ENCODE measurements at regions not wholly inside any gene's neighbourhood (a gene's known extent, or its start where the extent isn't known, plus 50 kb on each side); places are given as distances from the start of the nearest gene placed in this dataset.

DNA sequence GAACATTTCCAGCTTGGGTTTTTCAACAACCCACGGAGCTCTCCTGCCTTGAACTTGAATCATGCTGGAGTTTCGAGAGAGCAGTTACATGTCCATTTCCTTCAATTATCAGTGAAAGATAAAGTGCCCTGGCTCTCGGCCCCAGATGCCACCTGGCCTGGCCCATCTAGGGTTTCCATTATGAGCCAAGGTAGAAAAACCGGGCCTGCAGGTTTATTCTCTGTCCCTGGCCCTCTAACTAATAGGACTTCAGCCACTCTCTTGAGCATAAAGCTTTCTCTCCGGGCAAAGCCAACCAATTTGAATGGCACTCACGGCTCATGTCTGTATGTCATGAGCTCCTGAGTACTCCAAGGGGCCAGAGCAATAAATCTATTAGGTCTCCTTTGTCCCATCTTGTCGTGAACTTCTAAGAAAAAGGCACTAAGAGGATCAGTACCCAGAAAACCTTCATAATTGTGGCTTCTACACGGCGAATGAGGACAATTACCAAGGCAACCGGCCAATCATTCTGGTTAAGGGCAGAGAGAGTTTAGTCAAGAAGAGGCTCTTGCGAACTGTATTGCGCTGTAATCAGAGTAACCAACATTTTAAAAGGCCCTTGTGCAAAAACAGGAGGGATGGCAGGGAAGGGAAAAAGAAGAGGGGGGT is 392.3 kb downstream of the MED13L start:
- Histone ChIP-seq H3K27me3 (ENCODE audit: insufficient read depth in 3 of 3, low read length in 2 of 3) (peaks cover 0 to 13% (median 0%) of the 10 kb centered on the region in 3 donors), H3K9me3 (no peaks in the 10 kb centered on the region), H3K4me3 (no peak overlapping the region), H3K4me1 (no peaks in the 10 kb centered on the region), H3K36me3 (ENCODE audit: insufficient read depth in 1 of 2, low read depth in 1 of 2) (no peaks in the 10 kb centered on the region), H3K27ac (no peak overlapping the region)
- intact Hi-C loops (cut with DNase I) = no loop called here
- TF ChIP-seq, protein P1, sequence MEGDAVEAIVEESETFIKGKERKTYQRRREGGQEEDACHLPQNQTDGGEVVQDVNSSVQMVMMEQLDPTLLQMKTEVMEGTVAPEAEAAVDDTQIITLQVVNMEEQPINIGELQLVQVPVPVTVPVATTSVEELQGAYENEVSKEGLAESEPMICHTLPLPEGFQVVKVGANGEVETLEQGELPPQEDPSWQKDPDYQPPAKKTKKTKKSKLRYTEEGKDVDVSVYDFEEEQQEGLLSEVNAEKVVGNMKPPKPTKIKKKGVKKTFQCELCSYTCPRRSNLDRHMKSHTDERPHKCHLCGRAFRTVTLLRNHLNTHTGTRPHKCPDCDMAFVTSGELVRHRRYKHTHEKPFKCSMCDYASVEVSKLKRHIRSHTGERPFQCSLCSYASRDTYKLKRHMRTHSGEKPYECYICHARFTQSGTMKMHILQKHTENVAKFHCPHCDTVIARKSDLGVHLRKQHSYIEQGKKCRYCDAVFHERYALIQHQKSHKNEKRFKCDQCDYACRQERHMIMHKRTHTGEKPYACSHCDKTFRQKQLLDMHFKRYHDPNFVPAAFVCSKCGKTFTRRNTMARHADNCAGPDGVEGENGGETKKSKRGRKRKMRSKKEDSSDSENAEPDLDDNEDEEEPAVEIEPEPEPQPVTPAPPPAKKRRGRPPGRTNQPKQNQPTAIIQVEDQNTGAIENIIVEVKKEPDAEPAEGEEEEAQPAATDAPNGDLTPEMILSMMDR (IDR thresholded peaks at IDR 0.05) = no peak
- WGBS, 3 donors = 56 to 65% (median 56%) methylated on average over 12 of the region's 12 CpGs
- DNase-seq (no peak), ATAC-seq (no peak)

DNA sequence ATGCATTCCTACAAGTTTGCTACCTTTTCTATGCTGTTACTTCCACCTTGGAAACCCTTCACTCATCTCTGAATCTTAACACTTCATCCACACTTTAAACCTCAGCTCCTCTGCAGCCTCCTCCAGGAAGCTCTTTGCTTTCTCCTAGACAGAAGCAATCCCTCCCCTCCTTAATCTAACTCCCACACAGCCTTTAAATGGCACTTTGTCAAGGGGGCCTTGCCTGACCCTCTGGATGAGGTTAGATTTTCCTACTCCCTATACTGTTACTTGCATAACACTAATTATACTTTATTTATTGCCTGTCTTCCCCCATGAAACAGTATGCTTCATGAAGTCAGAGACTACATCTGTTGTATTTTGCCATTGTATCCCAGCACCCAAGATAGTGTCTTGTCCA is 394.6 kb downstream of the MED13L start:
- ATAC-seq = no peak
- intact Hi-C loops (cut with DNase I) = no loop called here

DNA sequence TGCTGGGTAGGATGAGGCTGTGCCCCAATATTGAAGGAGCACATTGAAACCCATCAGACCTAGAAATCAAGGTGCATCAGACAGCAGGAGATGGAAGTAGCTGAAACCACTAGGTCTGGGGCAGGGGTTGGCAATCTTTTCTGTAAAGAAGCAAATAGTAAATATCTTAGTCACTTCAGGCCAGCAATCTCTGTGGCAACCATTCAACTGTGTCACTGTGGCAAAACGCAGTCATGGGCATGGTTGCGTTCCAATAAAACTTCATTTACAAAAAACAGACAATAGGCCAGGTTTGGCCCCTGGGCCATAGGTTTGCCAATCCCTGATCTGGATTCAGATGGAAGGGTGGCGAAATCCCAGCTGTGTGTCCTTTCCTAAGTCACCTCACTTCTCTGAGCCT is 397.3 kb downstream of the MED13L start:
- H3K27me3 ChIP-seq (ENCODE audit: insufficient read depth in 3 of 3, low read length in 2 of 3) = peaks cover 0 to 8% (median 0%) of the 10 kb centered on the region in 3 donors
- TF ChIP-seq, protein P1 (IDR thresholded peaks at IDR 0.05) = no peak
- H3K9me3 ChIP-seq = no peaks in the 10 kb centered on the region
- WGBS, 3 donors = 85 to 93% (median 92%) methylated on average over 3 of the region's 3 CpGs
- no peaks in the 10 kb centered on the region for H3K36me3 ChIP-seq (ENCODE audit: insufficient read depth in 1 of 2, low read depth in 1 of 2)
- DNase-seq = no peak
- H3K27ac ChIP-seq = no peak overlapping the region
- H3K4me1 ChIP-seq = no peaks in the 10 kb centered on the region
- H3K4me3 ChIP-seq = no peak overlapping the region
- intact Hi-C loops (cut with DNase I) = no loop called here
- ATAC-seq = no peak

More for the DNA sequence above, 394.6 kb downstream of the MED13L start:
- no peak for DNase-seq
- Histone ChIP-seq H3K4me1 (no peaks in the 10 kb centered on the region), H3K27ac (no peak overlapping the region), H3K9me3 (no peaks in the 10 kb centered on the region), H3K27me3 (ENCODE audit: insufficient read depth in 3 of 3, low read length in 2 of 3) (peaks cover 0 to 13% (median 0%) of the 10 kb centered on the region in 3 donors), H3K4me3 (no peak overlapping the region), H3K36me3 (ENCODE audit: insufficient read depth in 1 of 2, low read depth in 1 of 2) (no peaks in the 10 kb centered on the region)
- TF ChIP-seq, protein P1 (IDR thresholded peaks at IDR 0.05) = no peak

DNA sequence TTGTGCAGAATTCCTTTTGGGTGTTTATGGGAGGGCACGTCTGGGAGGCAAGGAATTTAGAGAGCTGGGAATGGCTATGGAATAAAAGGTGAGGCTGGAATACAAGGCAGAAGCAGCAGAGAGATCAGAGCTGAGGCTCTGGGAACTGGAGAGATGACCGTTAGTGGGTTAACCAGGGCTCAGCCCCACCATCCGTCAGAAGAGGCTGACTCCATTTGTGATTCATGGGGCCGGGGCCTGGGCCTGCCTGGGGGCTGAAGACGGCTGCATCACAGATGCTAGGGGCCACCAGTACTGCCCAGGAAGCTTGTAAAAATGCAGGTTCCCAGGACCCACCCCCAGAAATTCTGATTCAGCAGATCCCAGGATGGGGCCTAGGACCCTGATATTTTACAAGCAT is 398.1 kb downstream of the MED13L start:
- DNase-seq (no peak), ATAC-seq (no peak)
- Histone ChIP-seq H3K27me3 (ENCODE audit: insufficient read depth in 3 of 3, low read length in 2 of 3) (peaks cover 0 to 3% (median 0%) of the 10 kb centered on the region in 3 donors), H3K9me3 (no peaks in the 10 kb centered on the region), H3K27ac (no peak overlapping the region), H3K36me3 (ENCODE audit: insufficient read depth in 1 of 2, low read depth in 1 of 2) (no peaks in the 10 kb centered on the region), H3K4me1 (no peaks in the 10 kb centered on the region), H3K4me3 (no peak overlapping the region)
- 47 to 53% (median 53%) methylated on average over 5 of the region's 5 CpGs for WGBS, 3 donors
- intact Hi-C loops (cut with DNase I) = no loop called here
- TF ChIP-seq, protein P1 (IDR thresholded peaks at IDR 0.05) = no peak

All from psoas muscle (tissue), 7 donors.